SKM-1 treated with dmso at 0.1 percent for 144 hours (cell line): ENCODE measurements at regions not wholly inside any gene's neighbourhood (a gene's known extent, or its start where the extent isn't known, plus 50 kb on each side); places are given as distances from the start of the nearest gene placed in this dataset.
A peak's percentile ranks its signal among the peaks of the same experiment; 100 is the strongest.

Experiments
- DNase-seq: peaks from one replicate; lab custom pipeline; 2025; ENCODE audit not compliant: unreplicated experiment; lab: John Stamatoyannopoulos, UW

- DNase-seq = no peak
These were observed 417.0 kb upstream of the TPM1 start for GRCh38 chr15:62625429-62626033.

- DNase-seq = no peak
These were observed 415.6 kb upstream of the TPM1 start for GRCh38 chr15:62626903-62627302.

- no peak for DNase-seq
These were observed 411.3 kb upstream of the TPM1 start for GRCh38 chr15:62631076-62631724.

GRCh38 chr15:62636823-62637573 lies 405.5 kb upstream of the TPM1 start:
- DNase-seq = no peak

- DNase-seq = no peak
These were observed 405.0 kb upstream of the TPM1 start for GRCh38 chr15:62637574-62637897.

- DNase-seq = no peak
These were observed 404.5 kb upstream of the TPM1 start for GRCh38 chr15:62637950-62638619.

GRCh38 chr15:62639432-62639831 lies 403.1 kb upstream of the TPM1 start:
- DNase-seq = no peak

- no peak for DNase-seq
These were observed 402.5 kb upstream of the TPM1 start for GRCh38 chr15:62639906-62640605.

GRCh38 chr15:62641825-62642224 lies 400.7 kb upstream of the TPM1 start:
- peak; percentile 54 for DNase-seq

- no peak for DNase-seq
These were observed 399.0 kb upstream of the TPM1 start for GRCh38 chr15:62643572-62643971.

GRCh38 chr15:62644216-62644888 lies 398.2 kb upstream of the TPM1 start:
- DNase-seq = no peak

- DNase-seq = no peak
These were observed 397.4 kb upstream of the TPM1 start for GRCh38 chr15:62644889-62645742.

- no peak for DNase-seq
These were observed 395.2 kb upstream of the TPM1 start for GRCh38 chr15:62647202-62647842.

- DNase-seq = no peak
These were observed 394.6 kb upstream of the TPM1 start for GRCh38 chr15:62647843-62648505.

GRCh38 chr15:62648954-62649353 lies 393.6 kb upstream of the TPM1 start:
- DNase-seq = no peak

- no peak for DNase-seq
These were observed 392.6 kb upstream of the TPM1 start for GRCh38 chr15:62649793-62650420.

GRCh38 chr15:62653122-62653521 lies 389.4 kb upstream of the TPM1 start:
- DNase-seq = peak; percentile 86

- DNase-seq = no peak
These were observed 386.5 kb upstream of the TPM1 start for GRCh38 chr15:62656071-62656470.
